Caco-2 (cell line): ENCODE measurements at regions not wholly inside any gene's neighbourhood (a gene's known extent, or its start where the extent isn't known, plus 50 kb on each side); places are given as distances from the start of the nearest gene placed in this dataset.

ENCODE experiments used
- BruUV-seq: library from RNA; stranded (reverse); fragments of 400-500 nt; replicated peaks from 2 replicates; lab custom pipeline; 2021; lab: Mats Ljungman, UMichigan
- CTCF ChIA-PET: fragments of 300-600 bp; sonication (Branson Sonifier 250); formaldehyde crosslinking; loops from one replicate; lab custom pipeline; 2022; ENCODE audit warnings: antibody characterized with exemption; lab: Charles Lee
- POLR2A ChIA-PET: fragments of 300-600 bp; sonication (Branson Sonifier 250); formaldehyde crosslinking; loops from one replicate; lab custom pipeline; 2022; ENCODE audit warnings: antibody characterized with exemption; lab: Charles Lee
- DNase-seq, 2 experiments: peaks; one replicate each; pipeline versions ENCODE4 v3.0.0 to v3.0.0-alpha.2; 2020 to 2022
- H3K27me3 ChIP-seq: replicated peaks from 2 replicates; pipeline ENCODE4 v1.6.0; 2011; ENCODE audit warnings: low read length; ENCODE audit not compliant: control insufficient read depth, insufficient read depth
- H3K36me3 ChIP-seq: 2 replicates; pipeline ENCODE4 v1.5.1; 2011; ENCODE audit warnings: low read length; ENCODE audit not compliant: control insufficient read depth, insufficient read depth
- H3K4me1 ChIP-seq: fragments of 250-450 bp; sonication (Bioruptor Pico); 2 replicates; pipeline ENCODE4 v1.5.1; 2020; ENCODE audit warnings: mild to moderate bottlenecking
- H3K4me3 ChIP-seq: 2 replicates; pipeline ENCODE4 v1.5.1; 2011; ENCODE audit warnings: low read depth, mild to moderate bottlenecking, control low read depth, low read length
- H3K9me3 ChIP-seq: fragments of 250-450 bp; sonication (Bioruptor Pico); 2 replicates; pipeline ENCODE4 v1.5.1; 2020; ENCODE audit warnings: mild to moderate bottlenecking, moderate library complexity
- H3K27ac Mint-ChIP-seq: one replicate; pipeline ENCODE4 v1.8.0; 2022; ENCODE audit warnings: mixed read lengths; ENCODE audit not compliant: unreplicated experiment
- H3K27me3 Mint-ChIP-seq: one replicate; pipeline ENCODE4 v1.8.0; 2022; ENCODE audit warnings: mixed read lengths; ENCODE audit not compliant: insufficient read depth, unreplicated experiment
- H3K36me3 Mint-ChIP-seq: one replicate; pipeline ENCODE4 v1.8.0; 2022; ENCODE audit warnings: mild to moderate bottlenecking, mixed read lengths; ENCODE audit not compliant: insufficient read depth, unreplicated experiment
- H3K4me1 Mint-ChIP-seq: one replicate; pipeline ENCODE4 v1.8.0; 2022; ENCODE audit warnings: low read depth, mixed read lengths; ENCODE audit not compliant: unreplicated experiment
- H3K4me3 Mint-ChIP-seq: one replicate; pipeline ENCODE4 v1.8.0; 2022; ENCODE audit warnings: mild to moderate bottlenecking, moderate library complexity, mixed read lengths; ENCODE audit not compliant: unreplicated experiment
- H3K9me3 Mint-ChIP-seq: one replicate; pipeline ENCODE4 v1.8.0; 2022; ENCODE audit warnings: mixed read lengths; ENCODE audit not compliant: unreplicated experiment
- intact Hi-C: fragments of 100-400 bp; cut with micrococcal nuclease; formaldehyde crosslinking; loops from one replicate; pipeline ENCODE4 v1.10.0; 2022; ENCODE audit not compliant: unreplicated experiment
- TF ChIP-seq, protein P1 (sequence below), 2 experiments: fragments of 200-600 bp in 1 of 2; IDR thresholded peaks; 1 replicate in 1 of 2; 2 replicates in 1 of 2; pipeline versions ENCODE4 v1.5.1 to v1.8.0; 2011 to 2022; ENCODE audit warnings: antibody characterized with exemption in 1 of 2, control low read depth in 1 of 2, inconsistent platforms in 1 of 2, low read depth in 1 of 2, low read length in 1 of 2, mild to moderate bottlenecking in 1 of 2, moderate library complexity in 1 of 2; ENCODE audit not compliant: insufficient read depth in 1 of 2, severe bottlenecking in 1 of 2, unreplicated experiment in 1 of 2

DNA sequence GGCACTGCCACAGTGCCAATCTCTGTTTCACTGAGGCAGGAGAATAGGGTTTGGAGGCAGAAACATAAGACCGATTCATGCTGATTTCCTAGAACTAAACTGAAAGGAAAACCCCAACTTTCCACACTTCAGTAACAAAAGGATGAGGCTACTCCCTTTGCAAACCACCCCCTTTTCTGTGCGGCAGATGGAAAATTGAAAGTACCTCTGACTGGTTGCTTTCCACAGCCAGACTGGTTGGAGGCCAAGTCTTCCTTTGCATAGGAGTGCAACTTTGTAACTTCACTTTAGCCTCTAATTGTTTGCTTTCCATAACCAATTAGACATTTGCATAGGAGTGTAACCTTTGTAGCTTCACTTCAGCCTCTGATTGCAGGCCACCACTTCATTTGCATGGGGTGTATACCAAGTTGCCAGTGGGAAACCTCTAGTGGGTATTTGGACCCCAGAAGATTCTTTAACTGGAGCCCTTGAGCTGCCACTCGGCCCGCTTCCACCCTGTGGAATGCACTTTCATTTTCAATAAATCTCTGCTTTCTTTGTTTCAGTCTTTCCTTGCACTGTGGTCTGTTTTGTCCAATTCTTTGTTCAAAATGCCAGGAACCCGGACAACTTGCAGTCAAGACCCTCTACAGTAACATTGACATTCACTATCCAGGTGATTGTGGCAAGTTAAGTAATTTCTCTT is 252.0 kb downstream of the UTP18 start:
- Histone ChIP-seq H3K4me3 (no peak overlapping the region), H3K4me1 (no peaks in the 10 kb centered on the region), H3K36me3 (no peaks in the 10 kb centered on the region), H3K27me3 (no peaks in the 10 kb centered on the region), H3K9me3 (no peaks in the 10 kb centered on the region)
- DNase-seq, result no peak
- H3K36me3 Mint-ChIP-seq, result no peaks in the 10 kb centered on the region
- no peaks in the 10 kb centered on the region for H3K4me1 Mint-ChIP-seq
- H3K9me3 Mint-ChIP-seq, result no peaks in the 10 kb centered on the region
- intact Hi-C loops, result no loop called here
- ChIA-PET CTCF (no interaction called here), POLR2A (no interaction called here)
- TF ChIP-seq, protein P1, sequence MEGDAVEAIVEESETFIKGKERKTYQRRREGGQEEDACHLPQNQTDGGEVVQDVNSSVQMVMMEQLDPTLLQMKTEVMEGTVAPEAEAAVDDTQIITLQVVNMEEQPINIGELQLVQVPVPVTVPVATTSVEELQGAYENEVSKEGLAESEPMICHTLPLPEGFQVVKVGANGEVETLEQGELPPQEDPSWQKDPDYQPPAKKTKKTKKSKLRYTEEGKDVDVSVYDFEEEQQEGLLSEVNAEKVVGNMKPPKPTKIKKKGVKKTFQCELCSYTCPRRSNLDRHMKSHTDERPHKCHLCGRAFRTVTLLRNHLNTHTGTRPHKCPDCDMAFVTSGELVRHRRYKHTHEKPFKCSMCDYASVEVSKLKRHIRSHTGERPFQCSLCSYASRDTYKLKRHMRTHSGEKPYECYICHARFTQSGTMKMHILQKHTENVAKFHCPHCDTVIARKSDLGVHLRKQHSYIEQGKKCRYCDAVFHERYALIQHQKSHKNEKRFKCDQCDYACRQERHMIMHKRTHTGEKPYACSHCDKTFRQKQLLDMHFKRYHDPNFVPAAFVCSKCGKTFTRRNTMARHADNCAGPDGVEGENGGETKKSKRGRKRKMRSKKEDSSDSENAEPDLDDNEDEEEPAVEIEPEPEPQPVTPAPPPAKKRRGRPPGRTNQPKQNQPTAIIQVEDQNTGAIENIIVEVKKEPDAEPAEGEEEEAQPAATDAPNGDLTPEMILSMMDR (IDR thresholded peaks at IDR 0.05; ENCODE audit: insufficient read depth in 1 of 2, low read depth in 1 of 2, low read length in 1 of 2, severe bottlenecking in 1 of 2, unreplicated experiment in 1 of 2), result no peak
- BruUV-seq, result no TSS peak
- H3K4me3 Mint-ChIP-seq, result no peak overlapping the region
- peaks cover 28% of the 10 kb centered on the region for H3K27me3 Mint-ChIP-seq
- H3K27ac Mint-ChIP-seq, result no peak overlapping the region

DNA sequence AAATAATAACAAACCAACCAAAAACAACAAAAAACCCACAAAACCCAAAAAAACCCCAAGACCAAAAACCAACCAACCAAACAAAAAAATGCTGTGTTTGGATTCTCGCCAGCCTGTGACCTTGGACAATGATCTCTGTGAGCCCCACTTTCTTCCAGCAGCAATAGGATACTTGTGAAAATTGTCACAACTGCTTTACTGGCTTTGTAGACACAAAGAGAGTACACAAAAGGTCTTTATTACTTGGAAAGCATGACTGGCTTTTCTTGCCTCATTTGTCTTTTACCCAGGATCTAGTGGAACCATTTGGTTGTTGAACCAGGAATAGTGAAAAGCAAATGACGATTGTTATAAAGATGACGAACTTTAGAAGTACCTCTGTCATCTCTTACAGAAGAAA is 256.6 kb downstream of the UTP18 start:
- CTCF ChIA-PET, result no interaction called here
- POLR2A ChIA-PET, result no interaction called here
- TF ChIP-seq, protein P1 (IDR thresholded peaks at IDR 0.05; ENCODE audit: insufficient read depth in 1 of 2, low read depth in 1 of 2, low read length in 1 of 2, severe bottlenecking in 1 of 2, unreplicated experiment in 1 of 2), result no peak
- Mint-ChIP-seq H3K36me3 (no peaks in the 10 kb centered on the region), H3K27ac (no peak overlapping the region), H3K9me3 (no peaks in the 10 kb centered on the region), H3K4me1 (no peaks in the 10 kb centered on the region), H3K4me3 (no peak overlapping the region), H3K27me3 (peaks cover 15% of the 10 kb centered on the region)
- intact Hi-C loops, result no loop called here
- BruUV-seq, result no TSS peak
- H3K4me3 ChIP-seq, result no peak overlapping the region
- no peaks in the 10 kb centered on the region for H3K36me3 ChIP-seq
- H3K27me3 ChIP-seq, result no peaks in the 10 kb centered on the region
- no peaks in the 10 kb centered on the region for H3K9me3 ChIP-seq
- no peak for DNase-seq
- H3K4me1 ChIP-seq, result no peaks in the 10 kb centered on the region

DNA sequence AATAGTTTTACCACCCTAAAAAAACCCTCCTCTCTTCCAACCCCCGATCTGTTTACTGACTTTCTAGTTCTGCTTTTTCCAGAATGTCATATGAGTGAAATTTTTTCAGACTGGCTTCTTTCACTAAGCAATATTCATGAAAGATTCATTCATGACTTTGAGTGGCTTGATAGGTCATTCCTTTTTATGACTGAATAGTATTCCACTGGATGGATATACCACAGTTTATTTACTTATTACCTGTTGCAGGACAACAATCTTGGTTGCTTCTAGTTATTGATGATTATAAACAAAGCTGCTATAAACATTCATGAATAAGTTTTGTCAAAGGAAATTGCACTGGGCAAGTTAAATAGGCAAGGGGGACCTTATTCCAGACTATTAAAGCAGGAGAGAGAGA is 264.2 kb downstream of the UTP18 start:
- Histone ChIP-seq H3K36me3 (no peaks in the 10 kb centered on the region), H3K27me3 (no peaks in the 10 kb centered on the region), H3K4me1 (no peaks in the 10 kb centered on the region), H3K4me3 (no peak overlapping the region), H3K9me3 (peaks cover 4% of the 10 kb centered on the region)
- Mint-ChIP-seq H3K27me3 (peaks cover 10% of the 10 kb centered on the region), H3K4me3 (no peak overlapping the region), H3K36me3 (no peaks in the 10 kb centered on the region), H3K9me3 (peaks cover 8% of the 10 kb centered on the region), H3K4me1 (no peaks in the 10 kb centered on the region), H3K27ac (no peak overlapping the region)
- intact Hi-C loops, result no loop called here
- no TSS peak for BruUV-seq
- TF ChIP-seq, protein P1 (IDR thresholded peaks at IDR 0.05; ENCODE audit: insufficient read depth in 1 of 2, low read depth in 1 of 2, low read length in 1 of 2, severe bottlenecking in 1 of 2, unreplicated experiment in 1 of 2), result no peak
- CTCF ChIA-PET, result no interaction called here
- POLR2A ChIA-PET, result no interaction called here
- no peak for DNase-seq
